ENCODE measurements at regions not wholly inside any gene's neighbourhood (a gene's known extent, or its start where the extent isn't known, plus 50 kb on each side); places are given as distances from the start of the nearest gene placed in this dataset.

- 85% methylated on average over 1 of the region's 1 CpG for WGBS (ENCODE audit: low lambda C conversion rate)
- Histone ChIP-seq H3K9me2 (no peaks in the 10 kb centered on the region), H3K27ac (ENCODE audit: low read depth in 2 of 2, low read length in 1 of 2) (no peak overlapping the region), H3K79me2 (ENCODE audit: insufficient read depth) (no peaks in the 10 kb centered on the region), H3K27me3 (ENCODE audit: insufficient read depth) (no peaks in the 10 kb centered on the region), H3K4me3 (ENCODE audit: low read depth in 2 of 2, low read length in 1 of 2) (no peak overlapping the region), H3F3A (replicated peaks; ENCODE audit: insufficient read depth) (no peaks in the 10 kb centered on the region), H3K4me2 (no peak overlapping the region), H3K4me1 (ENCODE audit: control insufficient read depth in 1 of 2, insufficient read depth in 2 of 2, low read depth in 1 of 2, low read length in 1 of 2) (no peaks in the 10 kb centered on the region; a peak in 1 of 4 replicates), H2AFZ (ENCODE audit: low read depth) (no peak overlapping the region), H4K20me1 (ENCODE audit: insufficient read depth) (no peaks in the 10 kb centered on the region), H3K9ac (no peak overlapping the region), H3K9me3 (no peaks in the 10 kb centered on the region), H3K36me3 (replicated peaks in 1 of 2; ENCODE audit: control insufficient read depth in 1 of 2, insufficient read depth in 2 of 2, low read length in 1 of 2) (no peaks in the 10 kb centered on the region)
- DNase-seq: no peak
- ChIA-PET CTCF (interaction anchor here (0.6 to 1.1 kb wide), 3 partner anchors 23 to 136 kb away, joined by 3 read pairs; no protein-coding TSS in a partner anchor), POLR2A (no interaction called here)
- no peak for TF ChIP-seq FOXM1 (IDR thresholded peaks at IDR 0.05; ENCODE audit: low read depth)
- no peak for TF ChIP-seq RAD21 (IDR thresholded peaks at IDR 0.05; ENCODE audit: low read length)
- TF ChIP-seq CHD2 (IDR thresholded peaks at IDR 0.05; ENCODE audit: low read length, partially characterized antibody): no peak
Measured at GRCh38 chr12:88648625-88649024, 68.4 kb upstream of the KITLG start.

GRCh38 chr12:88646824-88647223 is 66.6 kb upstream of the KITLG start:
- H3F3A ChIP-seq (replicated peaks; ENCODE audit: insufficient read depth): no peaks in the 10 kb centered on the region
- POLR2A ChIA-PET: no interaction called here

More at GRCh38 chr12:88646824-88647223, 66.6 kb upstream of the KITLG start:
- CTCF ChIA-PET: no interaction called here
- Histone ChIP-seq H3K9ac (no peak overlapping the region), H3K9me2 (no peaks in the 10 kb centered on the region), H3K4me2 (no peak overlapping the region), H3K27ac (ENCODE audit: low read depth in 2 of 2, low read length in 1 of 2) (no peak overlapping the region), H3K9me3 (no peaks in the 10 kb centered on the region), H3K79me2 (ENCODE audit: insufficient read depth) (no peaks in the 10 kb centered on the region), H2AFZ (ENCODE audit: low read depth) (no peak overlapping the region), H3K36me3 (replicated peaks in 1 of 2; ENCODE audit: control insufficient read depth in 1 of 2, insufficient read depth in 2 of 2, low read length in 1 of 2) (no peaks in the 10 kb centered on the region), H3K4me1 (ENCODE audit: control insufficient read depth in 1 of 2, insufficient read depth in 2 of 2, low read depth in 1 of 2, low read length in 1 of 2) (no peaks in the 10 kb centered on the region; a peak in 1 of 4 replicates), H3K27me3 (ENCODE audit: insufficient read depth) (no peaks in the 10 kb centered on the region), H4K20me1 (ENCODE audit: insufficient read depth) (no peaks in the 10 kb centered on the region), H3K4me3 (ENCODE audit: low read depth in 2 of 2, low read length in 1 of 2) (no peak overlapping the region)
- TF ChIP-seq REST (IDR thresholded peaks at IDR 0.05; ENCODE audit: low read depth, low read length) (no peak), EZH2phosphoT487 (IDR thresholded peaks at IDR 0.05; ENCODE audit: borderline replicate concordance, low read depth) (no peak), GATA2 (CRISPR knock-in tag; IDR thresholded peaks at IDR 0.05) (no peak), TEAD4 (IDR thresholded peaks at IDR 0.05; ENCODE audit: borderline replicate concordance, insufficient read depth) (no peak), EP300 (IDR thresholded peaks at IDR 0.05; ENCODE audit: borderline replicate concordance in 1 of 2, low read depth in 1 of 2, low read length in 1 of 2) (no peak), RXRA (IDR thresholded peaks at IDR 0.05; ENCODE audit: borderline replicate concordance, low read depth) (no peak)
- DNase-seq: no peak
